IMR-90 (cell line): ENCODE measurements at regions not wholly inside any gene's neighbourhood (a gene's known extent, or its start where the extent isn't known, plus 50 kb on each side); places are given as distances from the start of the nearest gene placed in this dataset.

Experiments
- FOS ChIP-seq: fragments of 150-350 bp; IDR thresholded peaks from 2 replicates; pipeline ENCODE4 v1.6.1; 2016; ENCODE audit warnings: low read depth, low read length
- MAFK ChIP-seq: IDR thresholded peaks from 2 replicates; pipeline ENCODE4 v1.6.1; 2012; ENCODE audit warnings: low read depth, low read length, improper control_type of control experiment
- MAZ ChIP-seq: IDR thresholded peaks from 2 replicates; pipeline ENCODE4 v1.6.1; 2012; ENCODE audit warnings: low read depth, mild to moderate bottlenecking, low read length, improper control_type of control experiment, moderate library complexity, borderline replicate concordance
- MXI1 ChIP-seq: IDR thresholded peaks from 2 replicates; pipeline ENCODE4 v1.6.1; 2012; ENCODE audit warnings: low read depth, mild to moderate bottlenecking, low read length, moderate library complexity, borderline replicate concordance
- NFE2L2 ChIP-seq: fragments of 150-350 bp; IDR thresholded peaks from 2 replicates; pipeline ENCODE4 v1.6.1; 2016; ENCODE audit warnings: low read depth, mild to moderate bottlenecking, low read length
- POLR2A ChIP-seq: IDR thresholded peaks from 2 replicates; pipeline ENCODE4 v1.6.1; 2012; ENCODE audit warnings: mild to moderate bottlenecking, low read depth, low read length
- RAD21 ChIP-seq: IDR thresholded peaks from 2 replicates; pipeline ENCODE4 v1.6.1; 2012; ENCODE audit warnings: low read length, improper control_type of control experiment
- RFX5 ChIP-seq: IDR thresholded peaks from 2 replicates; pipeline ENCODE4 v1.8.0; 2012; ENCODE audit warnings: low read depth, mild to moderate bottlenecking, low read length, moderate library complexity
- SMC3 ChIP-seq: fragments of 150-350 bp; IDR thresholded peaks from 2 replicates; pipeline ENCODE4 v1.6.1; 2016; ENCODE audit warnings: low read depth, mild to moderate bottlenecking, antibody characterized with exemption, low read length, moderate library complexity
- TF ChIP-seq, protein P1 (sequence below): conservative IDR thresholded peaks from 2 replicates; pipeline ENCODE4 v1.5.1; 2012; ENCODE audit warnings: mild to moderate bottlenecking, low read depth, low read length, improper control_type of control experiment
- TF ChIP-seq, protein P2 (sequence below): fragments of 150-350 bp; IDR thresholded peaks from 2 replicates; pipeline ENCODE4 v1.6.1; 2016; ENCODE audit warnings: low read depth, mild to moderate bottlenecking, low read length, moderate library complexity, borderline replicate concordance
- TF ChIP-seq, protein P3 (sequence below): fragments of 150-350 bp; IDR thresholded peaks from 2 replicates; pipeline ENCODE4 v1.6.1; 2017; ENCODE audit warnings: mild to moderate bottlenecking, antibody characterized with exemption, low read length, low read depth

DNA sequence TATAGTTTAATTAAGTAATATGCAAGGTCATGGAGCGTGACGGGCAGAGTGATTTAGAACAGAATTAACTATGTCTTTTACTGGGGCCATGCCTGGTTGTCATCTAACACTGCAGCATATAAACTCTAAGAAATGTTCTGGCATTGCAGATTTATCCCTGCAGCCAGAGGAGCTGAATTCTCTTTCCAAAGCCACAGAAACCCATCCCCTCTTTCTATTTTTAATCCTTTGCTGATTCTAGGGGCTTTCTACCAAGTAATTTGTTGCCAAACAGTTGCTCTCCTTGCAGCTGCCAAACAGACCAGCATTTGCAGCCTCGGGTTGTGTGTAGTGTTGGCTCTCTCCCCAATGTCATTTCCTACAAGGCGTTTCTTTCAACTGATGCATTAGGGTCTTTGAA, 243.2 kb upstream of the MON1B start:
- TF ChIP-seq POLR2A (no peak), SMC3 (no peak), MXI1 (no peak), NFE2L2 (no peak), FOS (no peak), RFX5 (no peak), RAD21 (no peak), MAFK (no peak), MAZ (no peak)
- TF ChIP-seq, protein P1, sequence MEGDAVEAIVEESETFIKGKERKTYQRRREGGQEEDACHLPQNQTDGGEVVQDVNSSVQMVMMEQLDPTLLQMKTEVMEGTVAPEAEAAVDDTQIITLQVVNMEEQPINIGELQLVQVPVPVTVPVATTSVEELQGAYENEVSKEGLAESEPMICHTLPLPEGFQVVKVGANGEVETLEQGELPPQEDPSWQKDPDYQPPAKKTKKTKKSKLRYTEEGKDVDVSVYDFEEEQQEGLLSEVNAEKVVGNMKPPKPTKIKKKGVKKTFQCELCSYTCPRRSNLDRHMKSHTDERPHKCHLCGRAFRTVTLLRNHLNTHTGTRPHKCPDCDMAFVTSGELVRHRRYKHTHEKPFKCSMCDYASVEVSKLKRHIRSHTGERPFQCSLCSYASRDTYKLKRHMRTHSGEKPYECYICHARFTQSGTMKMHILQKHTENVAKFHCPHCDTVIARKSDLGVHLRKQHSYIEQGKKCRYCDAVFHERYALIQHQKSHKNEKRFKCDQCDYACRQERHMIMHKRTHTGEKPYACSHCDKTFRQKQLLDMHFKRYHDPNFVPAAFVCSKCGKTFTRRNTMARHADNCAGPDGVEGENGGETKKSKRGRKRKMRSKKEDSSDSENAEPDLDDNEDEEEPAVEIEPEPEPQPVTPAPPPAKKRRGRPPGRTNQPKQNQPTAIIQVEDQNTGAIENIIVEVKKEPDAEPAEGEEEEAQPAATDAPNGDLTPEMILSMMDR, result no peak
- TF ChIP-seq, protein P2, sequence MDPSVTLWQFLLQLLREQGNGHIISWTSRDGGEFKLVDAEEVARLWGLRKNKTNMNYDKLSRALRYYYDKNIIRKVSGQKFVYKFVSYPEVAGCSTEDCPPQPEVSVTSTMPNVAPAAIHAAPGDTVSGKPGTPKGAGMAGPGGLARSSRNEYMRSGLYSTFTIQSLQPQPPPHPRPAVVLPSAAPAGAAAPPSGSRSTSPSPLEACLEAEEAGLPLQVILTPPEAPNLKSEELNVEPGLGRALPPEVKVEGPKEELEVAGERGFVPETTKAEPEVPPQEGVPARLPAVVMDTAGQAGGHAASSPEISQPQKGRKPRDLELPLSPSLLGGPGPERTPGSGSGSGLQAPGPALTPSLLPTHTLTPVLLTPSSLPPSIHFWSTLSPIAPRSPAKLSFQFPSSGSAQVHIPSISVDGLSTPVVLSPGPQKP, result no peak
- TF ChIP-seq, protein P3, sequence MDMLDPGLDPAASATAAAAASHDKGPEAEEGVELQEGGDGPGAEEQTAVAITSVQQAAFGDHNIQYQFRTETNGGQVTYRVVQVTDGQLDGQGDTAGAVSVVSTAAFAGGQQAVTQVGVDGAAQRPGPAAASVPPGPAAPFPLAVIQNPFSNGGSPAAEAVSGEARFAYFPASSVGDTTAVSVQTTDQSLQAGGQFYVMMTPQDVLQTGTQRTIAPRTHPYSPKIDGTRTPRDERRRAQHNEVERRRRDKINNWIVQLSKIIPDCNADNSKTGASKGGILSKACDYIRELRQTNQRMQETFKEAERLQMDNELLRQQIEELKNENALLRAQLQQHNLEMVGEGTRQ, result no peak
